CD14-positive monocyte (primary cell): ENCODE measurements at regions not wholly inside any gene's neighbourhood (a gene's known extent, or its start where the extent isn't known, plus 50 kb on each side); places are given as distances from the start of the nearest gene placed in this dataset.

Experiments used
- DNase-seq, 3 donors: peaks; one replicate each; pipeline ENCODE4 v3.0.0-alpha.2; 2011 to 2022
- H2AFZ ChIP-seq: 2 replicates; pipeline ENCODE4 v1.6.0; 2012; ENCODE audit warnings: mild to moderate bottlenecking, low read depth, low read length, inconsistent platforms; ENCODE audit not compliant: insufficient read depth, poor library complexity, severe bottlenecking
- H3K27ac ChIP-seq, 2 donors: 1 replicate in 1 of 2; 2 replicates in 1 of 2; pipeline ENCODE4 v1.5.1; 2012 to 2013; ENCODE audit warnings: low read length in 2 of 2, control low read depth in 1 of 2, inconsistent platforms in 1 of 2, low read depth in 1 of 2, mild to moderate bottlenecking in 1 of 2
- H3K27me3 ChIP-seq, 2 donors: one replicate each; pipeline versions ENCODE4 v1.6.0 to v1.6.1; 2011 to 2013; ENCODE audit warnings: low read length in 2 of 2; ENCODE audit not compliant: control insufficient read depth in 2 of 2, insufficient read depth in 2 of 2
- H3K36me3 ChIP-seq, 2 donors: replicated peaks in 1 of 2; 1 replicate in 1 of 2; 2 replicates in 1 of 2; pipeline versions ENCODE4 v1.5.1 to v1.6.1; 2012 to 2013; ENCODE audit warnings: low read length in 2 of 2, control low read depth in 1 of 2, inconsistent platforms in 1 of 2, mild to moderate bottlenecking in 1 of 2; ENCODE audit not compliant: insufficient read depth in 2 of 2, control insufficient read depth in 1 of 2
- H3K4me1 ChIP-seq, 2 donors: 1 replicate in 1 of 2; 2 replicates in 1 of 2; pipeline versions ENCODE4 v1.5.1 to v1.6.1; 2012 to 2013; ENCODE audit warnings: low read length in 2 of 2, control low read depth in 1 of 2, inconsistent platforms in 1 of 2, mild to moderate bottlenecking in 1 of 2, moderate library complexity in 1 of 2; ENCODE audit not compliant: insufficient read depth in 2 of 2, control insufficient read depth in 1 of 2
- H3K4me2 ChIP-seq: replicated peaks from 2 replicates; pipeline ENCODE3; 2012; ENCODE audit warnings: low read length, moderate library complexity, mild to moderate bottlenecking; ENCODE audit not compliant: poor library complexity, severe bottlenecking; ENCODE audit errors: extremely low read depth
- H3K4me3 ChIP-seq, 3 experiments: fragments of 200-600 bp in 1 of 3; sonication (generic) in 1 of 3; replicated peaks in 1 of 3; 1 replicate in 2 of 3; 2 replicates in 1 of 3; pipeline ENCODE4 v1.5.1; 2011 to 2013; ENCODE audit warnings: low read length in 3 of 3, mild to moderate bottlenecking in 3 of 3, control low read depth in 2 of 3, low read depth in 2 of 3, inconsistent platforms in 1 of 3, moderate library complexity in 1 of 3
- H3K79me2 ChIP-seq: 2 replicates; pipeline ENCODE4 v1.6.0; 2012; ENCODE audit warnings: mild to moderate bottlenecking, control low read depth, inconsistent platforms, low read length, moderate library complexity; ENCODE audit not compliant: insufficient read depth
- H3K9ac ChIP-seq: 2 replicates; pipeline ENCODE4 v1.6.0; 2017; ENCODE audit warnings: low read length, mild to moderate bottlenecking; ENCODE audit not compliant: insufficient read depth, poor library complexity, severe bottlenecking
- H3K9me3 ChIP-seq, 2 donors: replicated peaks in 1 of 2; 1 replicate in 1 of 2; 2 replicates in 1 of 2; pipeline versions ENCODE4 v1.5.1 to v1.6.1; 2012 to 2013; ENCODE audit warnings: low read length in 2 of 2, control low read depth in 1 of 2; ENCODE audit not compliant: control insufficient read depth in 1 of 2, insufficient read depth in 1 of 2
- H4K20me1 ChIP-seq: 2 replicates; pipeline ENCODE4 v1.6.0; 2012; ENCODE audit warnings: mild to moderate bottlenecking, low read length, control low read depth, moderate library complexity; ENCODE audit not compliant: insufficient read depth
- H3K27ac Mint-ChIP-seq, 7 donors: one replicate each; pipeline ENCODE4 v1.8.0; 2020; ENCODE audit warnings: mild to moderate bottlenecking in 7 of 7, mixed read lengths in 7 of 7, moderate library complexity in 6 of 7, inconsistent platforms in 2 of 7
- H3K27me3 Mint-ChIP-seq, 3 donors: one replicate each; pipeline ENCODE4 v1.8.0; 2021 to 2022; ENCODE audit warnings: low read depth in 3 of 3, mild to moderate bottlenecking in 3 of 3, mixed read lengths in 3 of 3, moderate library complexity in 3 of 3, inconsistent platforms in 1 of 3
- H3K36me3 Mint-ChIP-seq, 2 donors: one replicate each; pipeline ENCODE4 v1.8.0; 2020; ENCODE audit warnings: mixed read lengths in 2 of 2, inconsistent platforms in 1 of 2, mild to moderate bottlenecking in 1 of 2
- H3K4me1 Mint-ChIP-seq: one replicate; pipeline ENCODE4 v1.8.0; 2020; ENCODE audit warnings: mild to moderate bottlenecking, mixed read lengths
- H3K4me3 Mint-ChIP-seq, 2 donors: one replicate each; pipeline ENCODE4 v1.8.0; 2020; ENCODE audit warnings: mild to moderate bottlenecking in 2 of 2, mixed read lengths in 2 of 2, moderate library complexity in 1 of 2
- H3K9me3 Mint-ChIP-seq, 7 donors: one replicate each; pipeline ENCODE4 v1.8.0; 2020 to 2022; ENCODE audit warnings: mixed read lengths in 7 of 7, mild to moderate bottlenecking in 6 of 7, moderate library complexity in 6 of 7, inconsistent platforms in 2 of 7
- CTCF ChIP-seq: fragments of 200-600 bp; IDR thresholded peaks from one replicate; pipeline ENCODE4 v1.8.0; 2022; ENCODE audit warnings: antibody characterized with exemption, mild to moderate bottlenecking
- WGBS: methylation state at CpG from one replicate; pipeline ENCODE4 v1.1.5; 2013; ENCODE audit warnings: missing lambda C conversion rate; ENCODE audit not compliant: insufficient coverage; 5-methylcytosine and 5-hydroxymethylcytosine counted together
- intact Hi-C, 2 donors: fragments of 100-400 bp; cut with micrococcal nuclease; formaldehyde crosslinking; loops; one replicate each; pipeline versions ENCODE4 v1.15.0 to v1.15.1; 2023

- no peaks in the 10 kb centered on the region for H3K27me3 ChIP-seq
- H3K9ac ChIP-seq, result no peak overlapping the region
- Mint-ChIP-seq H3K9me3 (peaks cover 0 to 10% (median 4%) of the 10 kb centered on the region in 7 donors), H3K4me1 (peaks cover 29% of the 10 kb centered on the region), H3K4me3 (no peak overlapping the region), H3K36me3 (no peaks in the 10 kb centered on the region), H3K27me3 (no peaks in the 10 kb centered on the region), H3K27ac (no peak overlapping the region)
- no peaks in the 10 kb centered on the region for H4K20me1 ChIP-seq
- no peak overlapping the region for H3K4me3 ChIP-seq
- H3K4me2 ChIP-seq, result no peak overlapping the region
- DNase-seq, result no peak
- peaks cover 16% of the 10 kb centered on the region in 2 donors for H3K4me1 ChIP-seq
- no peak overlapping the region for H2AFZ ChIP-seq
- no peak overlapping the region for H3K27ac ChIP-seq
- intact Hi-C loops, result no loop called here
- no peaks in the 10 kb centered on the region for H3K36me3 ChIP-seq
- WGBS, result no CpG with 5 or more reads among the region's 4 CpGs
- no peaks in the 10 kb centered on the region for H3K79me2 ChIP-seq
- H3K9me3 ChIP-seq, result peaks cover 0 to 5% of the 10 kb centered on the region in 2 donors
- no peak for TF ChIP-seq CTCF
Measured at GRCh38 chr7:25613912-25614311, 385.6 kb upstream of the NPVF start.

- no peak overlapping the region for H3K27ac ChIP-seq
- intact Hi-C loops, result no loop called here
- no peaks in the 10 kb centered on the region for H3K27me3 Mint-ChIP-seq
- peaks cover 16% of the 10 kb centered on the region in 2 donors for H3K4me1 ChIP-seq
- H2AFZ ChIP-seq, result no peak overlapping the region
- no peaks in the 10 kb centered on the region for H3K36me3 ChIP-seq
- peaks cover 29% of the 10 kb centered on the region for H3K4me1 Mint-ChIP-seq
- H3K4me3 ChIP-seq, result no peak overlapping the region
- H3K9ac ChIP-seq, result no peak overlapping the region
- H3K4me2 ChIP-seq, result no peak overlapping the region
- no peak overlapping the region for H3K27ac Mint-ChIP-seq
- no peak for TF ChIP-seq CTCF
- no peaks in the 10 kb centered on the region for H3K79me2 ChIP-seq
- WGBS, result 90% methylated on average over 2 of the region's 3 CpGs
- no peaks in the 10 kb centered on the region for H3K36me3 Mint-ChIP-seq
- no peak overlapping the region for H3K4me3 Mint-ChIP-seq
- DNase-seq, result no peak
- no peaks in the 10 kb centered on the region for H4K20me1 ChIP-seq
- peaks cover 0 to 5% of the 10 kb centered on the region in 2 donors for H3K9me3 ChIP-seq
- peaks cover 0 to 10% (median 4%) of the 10 kb centered on the region in 7 donors for H3K9me3 Mint-ChIP-seq
- no peaks in the 10 kb centered on the region for H3K27me3 ChIP-seq
Measured at GRCh38 chr7:25614415-25614814, 386.1 kb upstream of the NPVF start.
